ENCODE measurements at regions not wholly inside any gene's neighbourhood (a gene's known extent, or its start where the extent isn't known, plus 50 kb on each side); places are given as distances from the start of the nearest gene placed in this dataset.

DNA sequence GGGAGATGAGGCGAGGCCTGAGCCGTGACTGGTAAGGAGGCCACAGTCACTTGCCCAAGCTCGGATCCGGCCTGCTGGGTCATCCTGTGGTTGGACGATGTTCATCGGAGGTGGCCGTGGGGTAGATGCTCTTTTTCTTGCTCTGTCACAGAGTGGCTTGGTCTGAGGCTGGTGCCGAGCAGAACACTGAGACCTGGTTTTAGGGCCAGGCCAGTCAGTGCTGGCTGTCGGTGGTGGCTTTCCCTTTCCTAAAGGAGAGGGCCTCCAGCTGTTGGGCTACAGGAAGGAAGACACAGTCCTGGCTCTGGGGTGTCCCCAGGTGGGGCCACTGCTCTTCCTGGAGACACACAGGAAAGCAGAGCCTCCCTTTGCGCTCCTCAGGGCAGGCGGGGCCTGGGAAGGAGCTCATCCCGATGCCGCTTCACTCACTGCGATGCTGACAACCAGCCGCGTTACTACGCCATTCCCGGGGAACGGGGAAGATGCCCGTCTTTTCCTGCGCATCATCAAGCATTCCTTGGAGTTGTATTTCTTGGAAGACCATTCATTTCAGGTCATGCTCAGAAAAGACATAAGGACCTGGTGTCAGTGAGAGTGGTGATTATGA, 254.8 kb upstream of the IRX4 start:
- no peak for DNase-seq

DNA sequence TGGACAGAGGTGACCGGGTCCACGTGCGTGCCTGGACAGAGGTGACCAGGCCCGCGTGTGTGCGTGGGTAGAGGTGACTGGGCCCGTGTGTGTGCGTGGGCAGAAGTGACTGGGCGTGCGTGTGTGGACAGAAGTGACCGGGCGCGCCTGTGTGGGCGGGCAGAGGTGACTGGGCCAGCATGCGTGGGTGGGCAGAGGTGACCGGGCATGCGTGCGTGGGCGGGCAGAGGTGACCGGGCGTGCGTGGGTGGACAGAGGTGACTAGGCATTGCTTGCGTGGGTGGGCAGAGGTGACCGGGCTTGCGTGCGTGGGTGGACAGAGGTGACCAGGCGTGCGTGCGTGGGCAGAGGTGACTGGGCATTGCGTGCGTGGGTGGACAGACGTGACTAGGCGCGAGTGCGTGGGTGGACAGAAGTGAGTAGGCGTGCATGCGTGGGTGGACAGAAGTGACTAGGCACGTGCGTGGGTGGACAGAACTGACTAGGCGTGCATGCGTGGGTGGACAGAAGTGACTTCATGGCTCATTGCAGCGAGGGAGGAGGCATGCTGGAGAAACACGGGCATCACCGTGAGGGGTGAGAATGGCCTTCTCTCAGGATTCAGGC, 254.1 kb upstream of the IRX4 start:
- peak; percentile 41 for DNase-seq

DNA sequence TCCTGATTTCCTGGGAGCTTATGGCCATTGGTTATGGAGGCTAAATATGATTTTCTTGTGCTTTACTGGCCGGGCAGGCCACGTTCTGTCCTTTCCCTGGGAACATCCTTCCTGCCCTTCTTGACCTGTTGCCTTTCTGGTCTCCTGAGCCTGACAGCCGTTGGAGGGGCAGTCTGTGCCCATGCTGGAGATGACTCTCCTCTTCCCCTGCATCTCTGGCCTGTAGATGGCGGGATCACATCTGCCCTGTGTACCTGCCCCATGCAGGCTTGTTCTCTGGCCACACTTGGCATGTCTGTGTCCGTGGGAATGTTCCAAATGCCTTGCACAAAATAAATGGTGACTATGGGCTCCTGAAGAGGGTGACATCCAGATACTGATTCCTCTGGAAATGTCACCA, 253.1 kb upstream of the IRX4 start:
- no peak for DNase-seq

DNA sequence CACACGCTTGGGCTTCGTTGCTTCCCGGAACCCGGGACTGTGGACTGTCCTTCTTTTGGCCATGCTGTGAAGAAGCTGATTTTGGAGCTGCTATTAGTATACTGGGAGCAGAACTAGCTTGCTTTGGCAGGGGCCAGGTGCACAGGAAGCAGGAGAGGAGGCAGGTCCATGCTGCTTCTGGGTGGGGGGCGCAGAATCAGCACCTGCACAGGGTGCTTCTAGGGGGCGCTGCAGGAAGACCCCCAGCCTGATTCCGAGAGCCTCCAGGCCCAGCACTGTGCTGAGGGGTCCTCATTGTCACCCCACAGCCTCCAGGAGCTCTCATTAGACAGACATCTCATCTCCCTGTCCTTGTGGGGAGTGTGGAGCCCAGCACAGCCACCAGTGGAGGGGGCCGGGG, 252.6 kb upstream of the IRX4 start:
- no peak for DNase-seq

DNA sequence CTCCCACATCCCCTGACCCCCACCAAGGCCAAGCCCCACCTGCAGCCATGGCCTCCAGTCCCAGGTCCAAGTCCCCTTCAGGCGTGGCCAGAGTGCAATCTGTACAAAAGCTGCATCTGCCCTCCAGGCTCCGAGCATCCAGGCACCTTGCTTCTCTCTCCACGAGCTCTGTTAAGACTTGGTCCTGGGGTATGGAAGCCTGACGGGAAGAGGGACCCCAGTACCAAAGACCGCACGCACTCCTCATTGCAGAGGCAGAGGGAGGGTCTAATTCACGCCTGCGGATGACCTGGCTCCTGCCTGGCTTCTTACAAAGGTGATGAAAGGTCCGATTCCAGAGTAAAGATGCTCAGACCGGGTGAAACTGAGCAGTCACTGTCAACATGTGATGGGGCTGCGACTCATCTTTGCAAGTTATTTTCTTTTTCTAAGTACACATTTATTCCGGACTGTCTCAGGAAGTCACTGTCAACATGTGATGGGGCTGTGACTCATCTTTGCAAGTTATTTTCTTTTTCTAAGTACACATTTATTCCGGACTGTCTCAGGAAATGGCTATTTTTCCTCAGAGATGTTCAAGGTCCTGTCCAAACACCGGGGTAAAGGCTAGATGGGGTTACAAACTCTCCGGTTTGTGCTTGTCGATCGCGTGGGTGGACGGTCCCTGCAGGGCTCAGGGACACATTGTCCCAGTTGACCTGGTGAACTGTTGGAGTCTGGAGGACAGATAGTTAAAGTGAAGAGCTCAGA, 252.0 kb upstream of the IRX4 start:
- no peak for DNase-seq

DNA sequence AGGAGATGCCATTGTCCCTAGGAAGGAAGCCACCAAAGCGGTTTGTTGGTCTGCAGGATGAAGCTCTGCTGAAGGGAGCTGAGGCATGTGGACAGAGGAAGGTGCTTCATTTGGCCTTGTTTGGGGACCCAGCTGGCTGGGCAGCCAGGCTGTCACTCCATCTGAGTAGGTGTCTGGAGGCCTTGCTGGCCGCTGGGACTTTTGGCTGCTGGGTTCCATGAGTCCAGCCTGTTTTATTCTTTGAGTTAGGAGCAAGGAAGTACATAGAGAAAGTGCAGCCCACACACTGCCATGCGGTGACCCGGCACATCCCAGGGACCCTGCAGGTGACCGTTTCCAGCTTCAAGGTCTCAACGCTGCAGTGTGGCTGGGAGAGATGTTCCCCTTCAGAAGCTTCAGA, 251.2 kb upstream of the IRX4 start:
- no peak for DNase-seq

DNA sequence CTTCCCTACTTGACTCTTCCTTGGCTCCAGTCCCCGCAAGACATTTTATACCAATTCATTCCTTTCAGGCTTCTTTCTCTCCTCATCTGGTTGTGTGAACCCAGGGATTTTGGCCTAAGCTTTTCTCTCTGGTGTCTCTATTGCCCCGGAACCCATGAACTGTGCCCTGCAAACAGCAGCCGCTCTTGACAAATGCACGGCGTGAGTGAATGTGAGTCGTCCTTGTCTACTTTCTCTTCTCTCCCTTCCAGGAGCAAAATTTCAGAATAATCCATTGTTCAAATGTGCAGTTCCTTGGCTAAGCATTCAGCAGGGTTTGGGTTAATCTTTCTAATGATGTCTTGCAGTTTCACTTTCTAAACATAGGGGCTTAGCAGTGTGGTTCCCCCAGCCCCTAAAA, 250.4 kb upstream of the IRX4 start:
- no peak for DNase-seq

DNA sequence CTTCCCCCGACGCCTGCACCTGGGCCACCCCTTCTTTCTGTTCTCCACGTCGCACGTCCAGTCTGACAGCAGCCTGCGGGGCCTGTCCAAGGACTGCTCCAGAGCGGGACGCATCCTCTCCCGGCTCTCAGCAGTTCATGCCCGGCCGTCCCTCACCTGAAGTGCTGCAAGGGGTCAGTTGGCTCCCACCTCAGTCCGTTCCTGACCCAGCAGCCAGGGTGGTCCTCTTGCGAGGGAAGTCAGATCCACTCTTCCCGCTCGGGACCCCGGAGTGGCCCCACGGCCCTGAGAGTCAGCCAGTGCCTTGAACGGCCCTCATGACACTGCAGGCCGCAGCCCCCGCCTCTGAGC, 249.7 kb upstream of the IRX4 start:
- no peak for DNase-seq

DNA sequence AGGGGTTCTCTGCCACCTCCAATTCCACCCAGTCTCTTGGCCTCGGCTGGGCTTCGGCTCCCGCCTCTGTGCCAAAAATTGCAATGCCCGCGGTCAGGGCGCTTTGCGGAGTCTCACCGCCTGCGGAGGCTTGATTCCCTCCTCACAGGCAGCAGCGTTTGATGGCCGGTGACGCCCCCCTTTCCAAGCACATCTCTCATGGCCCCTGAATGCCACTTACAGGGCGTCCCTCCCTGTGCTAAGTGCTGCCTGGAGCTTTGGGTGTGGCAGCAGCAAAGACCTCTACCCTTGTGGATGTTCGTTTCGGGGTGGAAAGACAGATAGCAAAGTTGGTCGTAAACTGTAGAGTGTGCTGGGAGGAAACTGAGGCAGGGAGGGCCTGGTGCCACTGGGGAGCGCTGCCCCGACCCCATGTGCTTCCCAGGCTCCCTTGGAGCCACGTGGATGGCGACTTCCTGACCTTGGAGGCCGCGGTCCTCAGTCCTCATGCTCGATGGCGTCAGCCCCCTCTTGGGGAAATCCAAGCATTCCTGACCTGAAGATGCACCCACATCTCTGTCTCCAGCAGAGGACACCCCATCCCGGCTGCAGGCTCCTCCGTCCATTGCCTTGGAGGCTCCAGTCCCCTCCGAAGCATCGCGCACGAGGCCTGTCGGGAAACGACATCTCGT, 249.2 kb upstream of the IRX4 start:
- no peak for DNase-seq

DNA sequence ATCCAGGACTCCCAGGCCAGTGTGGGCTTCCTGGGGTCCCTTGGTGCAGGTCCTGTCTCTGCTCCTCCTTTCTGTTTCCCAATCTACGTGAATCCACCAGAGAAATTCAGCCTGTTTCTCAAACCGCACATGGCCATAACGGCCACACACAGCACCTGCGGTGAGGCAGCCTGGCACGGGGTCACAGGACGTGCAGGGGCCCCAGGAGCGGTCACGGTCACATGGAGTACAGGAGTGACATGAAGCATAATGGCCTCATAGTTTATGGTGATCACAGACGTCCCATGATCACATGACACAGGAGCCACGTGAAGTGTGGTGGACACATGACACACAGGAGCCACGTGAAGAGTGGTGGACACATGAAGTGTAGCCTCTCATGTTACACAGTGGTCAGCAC, 248.5 kb upstream of the IRX4 start:
- DNase-seq = no peak

DNA sequence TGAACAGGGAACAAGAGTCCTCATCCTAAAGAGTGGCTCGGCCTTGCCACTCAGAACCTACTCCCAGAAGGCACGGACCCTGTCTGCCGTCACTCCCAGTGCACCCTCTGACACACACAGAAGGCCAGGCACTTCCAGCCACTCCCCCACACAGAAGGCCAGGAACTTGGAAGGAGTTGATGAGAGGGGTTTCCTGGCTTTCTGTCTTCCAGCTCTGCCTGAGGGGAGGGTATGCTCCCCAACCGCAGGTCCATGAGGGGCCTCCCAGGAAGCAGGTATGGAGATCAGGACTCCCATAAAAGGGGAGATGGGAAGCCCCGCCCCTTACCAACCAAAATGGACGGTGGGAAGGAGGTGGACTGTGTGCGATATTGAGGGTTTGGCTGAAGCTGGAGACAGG, 247.6 kb upstream of the IRX4 start:
- DNase-seq = no peak

DNA sequence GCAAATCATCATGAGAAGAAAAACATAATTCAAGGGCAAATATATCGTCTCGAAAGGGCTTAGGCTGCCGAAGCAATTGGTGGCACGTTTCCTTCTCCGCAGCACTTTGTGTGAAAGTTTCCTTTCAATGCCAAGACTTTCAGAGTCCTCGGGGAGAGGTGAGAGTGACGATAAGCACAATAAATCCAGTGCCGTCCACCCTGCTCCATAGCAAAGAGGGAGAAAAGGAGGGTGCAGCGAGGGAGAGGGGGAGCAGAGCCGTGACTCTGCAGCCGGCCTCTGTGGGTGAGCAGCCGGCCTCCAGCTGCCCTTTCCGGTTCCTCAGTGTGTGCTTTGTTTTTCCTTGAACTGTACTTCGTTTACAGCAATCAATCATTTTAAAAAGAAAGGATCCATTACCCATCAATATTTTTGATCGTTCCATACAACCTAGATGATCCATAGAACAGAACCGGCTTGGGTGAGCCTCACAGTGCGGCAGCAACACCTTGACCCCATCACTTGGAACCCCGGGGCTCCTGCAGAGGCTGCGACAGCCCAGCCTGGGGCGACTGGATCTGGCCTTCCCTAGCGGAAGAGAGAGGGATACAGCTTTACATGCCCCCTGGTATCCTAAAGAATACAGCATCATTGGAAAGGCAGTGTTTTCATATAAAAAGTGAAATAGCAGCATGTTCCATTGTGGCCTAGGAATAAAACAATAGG, 247.0 kb upstream of the IRX4 start:
- no peak for DNase-seq

DNA sequence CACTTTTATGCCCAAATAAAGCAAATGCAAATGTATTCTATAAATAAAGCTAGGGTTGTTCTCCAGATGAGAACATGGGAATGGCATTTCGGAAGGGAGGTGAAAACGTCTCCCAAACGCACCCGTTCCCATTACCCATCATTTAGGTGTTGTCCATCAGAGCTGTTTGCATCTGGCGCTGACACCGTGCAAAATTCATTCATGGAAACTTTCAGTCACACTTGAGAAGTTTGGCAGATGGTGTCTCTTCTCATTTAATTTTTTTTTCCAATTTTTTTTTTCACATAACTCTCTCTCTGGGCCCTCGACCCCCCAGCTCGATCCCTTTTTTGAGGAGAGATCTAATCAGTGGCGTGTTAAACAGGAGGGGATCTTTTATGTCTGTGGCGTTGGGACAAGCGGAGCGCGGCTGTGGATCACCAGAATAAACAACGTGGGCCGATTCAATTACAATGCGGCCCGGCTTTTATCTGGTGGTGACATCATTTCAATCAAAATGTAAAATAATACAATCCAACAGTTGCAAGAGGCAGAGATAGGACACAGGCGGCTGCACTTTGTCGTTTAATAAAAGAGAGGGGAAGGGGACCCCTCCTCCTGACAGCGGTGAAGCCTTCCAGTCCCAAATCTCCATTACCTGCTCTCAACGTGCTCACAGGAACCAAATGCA, 246.1 kb upstream of the IRX4 start:
- DNase-seq = no peak

DNA sequence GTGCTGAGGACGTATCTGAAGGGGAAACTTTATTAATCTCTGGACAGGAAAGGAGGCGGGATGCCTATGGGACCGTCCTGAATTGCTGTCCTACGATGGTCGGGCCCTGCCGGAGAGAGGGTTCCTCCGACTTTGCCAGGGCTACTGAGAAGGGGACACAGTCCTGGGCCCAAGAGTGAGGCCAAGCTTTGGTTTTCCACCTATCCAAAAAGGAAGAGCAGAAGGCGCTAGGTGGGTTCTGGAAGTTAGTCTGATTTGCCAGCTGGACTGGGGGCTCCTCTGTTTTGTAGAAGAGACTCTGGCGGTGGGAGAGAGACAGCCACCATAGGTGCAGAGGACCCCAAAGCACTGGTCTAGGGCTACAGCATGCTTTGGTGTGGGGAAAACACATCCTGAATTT, 243.8 kb upstream of the IRX4 start:
- DNase-seq = no peak

DNA sequence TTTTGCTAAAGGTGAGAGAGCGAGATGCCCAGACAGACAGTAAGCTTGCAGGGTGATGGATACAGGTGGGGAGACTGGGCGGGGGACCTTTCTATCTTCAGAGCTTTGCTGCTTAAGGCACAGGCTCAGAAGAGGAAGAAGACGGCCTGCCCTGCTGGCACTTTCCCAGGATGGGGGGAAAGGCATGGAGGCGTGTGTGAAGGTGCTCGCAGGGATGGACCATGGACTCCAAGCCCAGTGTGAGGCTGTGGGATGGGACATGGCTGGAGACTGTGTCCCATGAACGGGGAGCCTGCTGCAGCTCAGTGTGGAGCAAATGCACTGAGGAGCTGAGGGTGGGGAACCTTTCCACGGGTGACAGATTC, 243.2 kb upstream of the IRX4 start:
- DNase-seq = no peak

DNA sequence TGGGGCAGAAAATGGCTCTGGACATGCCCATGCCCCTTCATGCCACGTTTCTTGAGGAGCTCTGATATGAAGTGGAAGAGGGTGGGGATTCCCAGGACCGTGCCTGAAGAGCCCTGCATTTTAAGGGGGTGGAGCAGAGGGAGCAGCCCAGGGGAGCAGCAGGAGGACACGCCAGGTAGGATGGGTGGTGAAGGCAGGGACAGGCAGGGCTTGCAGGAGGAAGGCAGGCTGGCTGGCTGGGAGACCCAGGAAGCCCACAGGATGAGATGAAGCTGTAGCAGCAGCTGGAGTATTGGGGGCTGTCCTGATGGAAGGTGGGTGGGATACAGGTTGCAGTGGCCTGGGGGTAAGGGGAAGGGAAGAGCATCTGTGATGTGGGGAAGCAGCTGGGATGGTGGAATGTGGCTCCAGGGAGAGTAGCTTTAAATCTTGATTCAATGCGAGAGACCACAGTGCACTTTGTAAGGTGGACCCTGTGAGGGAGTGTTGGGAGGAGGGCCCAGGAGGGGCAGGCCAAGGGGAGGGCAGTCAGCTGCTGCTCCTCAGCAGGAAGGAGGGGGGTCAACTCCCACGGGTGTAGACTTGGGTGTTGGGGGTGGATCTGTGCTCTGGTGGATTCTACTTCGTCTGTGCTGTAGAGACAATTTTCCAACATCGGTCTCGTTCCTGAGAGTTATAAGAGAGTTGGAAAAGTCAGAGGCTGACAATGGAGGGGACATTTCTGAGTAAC, 242.6 kb upstream of the IRX4 start:
- no peak for DNase-seq

DNA sequence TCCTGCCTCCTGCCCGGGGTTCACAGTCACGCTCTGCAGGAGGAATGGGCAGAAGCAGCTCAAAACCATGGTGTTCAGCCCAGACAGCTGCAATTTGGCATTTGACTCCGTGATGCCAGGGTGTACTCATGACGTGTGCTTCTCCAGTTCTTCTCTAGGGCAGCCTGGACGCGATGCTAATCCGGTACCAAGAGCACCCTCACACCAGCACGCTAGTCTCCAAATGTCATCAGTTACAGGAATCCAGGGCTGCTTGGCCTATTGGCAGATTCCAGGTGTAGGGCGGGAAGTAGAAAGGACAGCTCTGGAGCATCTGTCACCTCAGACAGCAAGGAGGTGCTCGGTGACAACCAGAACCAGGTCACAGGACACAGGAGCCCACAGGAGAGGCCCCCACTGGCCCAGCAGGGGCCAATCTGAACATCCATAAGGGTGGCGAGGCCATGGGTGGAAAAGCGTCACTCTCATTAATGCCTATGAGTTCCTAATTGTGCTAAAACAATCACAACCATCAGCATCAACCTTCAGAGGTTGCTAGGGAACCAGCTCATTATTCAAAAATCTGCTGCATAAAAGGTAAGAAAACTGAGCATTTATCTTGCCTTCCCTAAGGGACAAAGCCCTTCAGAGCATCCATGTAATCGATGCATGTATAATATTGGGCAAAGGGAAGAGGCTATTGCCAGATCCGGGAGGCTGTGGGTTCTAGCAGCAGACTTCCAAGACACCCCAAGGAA, 241.9 kb upstream of the IRX4 start:
- DNase-seq = no peak

DNA sequence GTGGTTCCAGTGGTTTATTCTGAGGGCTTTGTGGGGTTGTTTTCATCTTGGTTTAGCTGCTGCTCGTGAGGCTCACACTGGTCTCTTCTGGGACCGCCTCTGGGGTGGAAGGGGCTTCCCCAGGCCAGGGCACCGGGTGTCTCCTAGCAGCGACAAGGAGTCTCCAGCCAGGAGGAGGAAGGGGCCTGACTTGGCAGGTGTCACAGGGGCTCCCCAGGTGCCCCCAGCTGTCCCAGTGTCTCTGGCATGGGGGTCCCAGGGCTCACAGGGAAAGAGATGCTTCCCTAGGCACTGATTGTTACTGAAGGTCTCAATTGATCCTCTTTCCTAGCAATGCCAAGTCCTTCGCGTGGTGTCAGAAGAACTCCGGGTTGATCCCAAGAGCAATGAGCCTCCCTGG, 241.1 kb upstream of the IRX4 start:
- DNase-seq = no peak

DNA sequence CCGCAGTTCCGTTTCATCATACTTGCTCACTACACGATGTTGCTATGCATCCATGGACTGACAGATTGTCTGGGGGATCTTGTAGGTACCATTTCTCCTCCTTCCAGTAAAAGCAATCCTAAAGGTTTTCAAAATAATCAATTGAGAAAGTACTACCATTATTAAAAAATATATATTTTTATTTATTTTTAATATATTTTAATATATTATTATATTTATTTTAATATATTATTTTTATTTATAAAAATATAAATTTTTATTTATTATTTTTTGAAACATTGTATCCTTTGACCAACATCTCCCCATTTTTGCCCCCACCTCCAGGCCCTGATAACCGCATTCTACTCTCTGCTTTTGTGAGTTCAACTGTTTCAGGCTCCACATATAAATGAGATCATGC, 237.6 kb upstream of the IRX4 start:
- DNase-seq = no peak

DNA sequence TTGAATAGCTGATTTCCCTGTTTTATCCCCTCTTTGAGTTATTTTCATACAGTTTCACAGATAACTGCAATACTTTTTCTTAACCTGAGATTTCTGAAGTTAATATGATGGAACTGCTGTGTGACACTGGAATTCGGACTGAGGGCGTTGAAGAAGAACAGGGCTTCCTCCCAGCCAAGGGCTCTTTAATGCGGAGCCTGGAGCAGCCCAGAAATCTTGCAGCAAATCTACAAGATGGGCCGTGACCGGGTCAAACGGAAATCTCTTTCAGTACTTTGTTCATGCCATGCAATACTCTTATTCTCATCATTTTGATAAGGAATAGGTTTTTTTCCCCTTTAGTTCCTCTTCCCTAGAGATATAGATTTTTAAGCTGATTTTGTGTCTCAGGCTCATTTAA, 236.8 kb upstream of the IRX4 start:
- no peak for DNase-seq

DNA sequence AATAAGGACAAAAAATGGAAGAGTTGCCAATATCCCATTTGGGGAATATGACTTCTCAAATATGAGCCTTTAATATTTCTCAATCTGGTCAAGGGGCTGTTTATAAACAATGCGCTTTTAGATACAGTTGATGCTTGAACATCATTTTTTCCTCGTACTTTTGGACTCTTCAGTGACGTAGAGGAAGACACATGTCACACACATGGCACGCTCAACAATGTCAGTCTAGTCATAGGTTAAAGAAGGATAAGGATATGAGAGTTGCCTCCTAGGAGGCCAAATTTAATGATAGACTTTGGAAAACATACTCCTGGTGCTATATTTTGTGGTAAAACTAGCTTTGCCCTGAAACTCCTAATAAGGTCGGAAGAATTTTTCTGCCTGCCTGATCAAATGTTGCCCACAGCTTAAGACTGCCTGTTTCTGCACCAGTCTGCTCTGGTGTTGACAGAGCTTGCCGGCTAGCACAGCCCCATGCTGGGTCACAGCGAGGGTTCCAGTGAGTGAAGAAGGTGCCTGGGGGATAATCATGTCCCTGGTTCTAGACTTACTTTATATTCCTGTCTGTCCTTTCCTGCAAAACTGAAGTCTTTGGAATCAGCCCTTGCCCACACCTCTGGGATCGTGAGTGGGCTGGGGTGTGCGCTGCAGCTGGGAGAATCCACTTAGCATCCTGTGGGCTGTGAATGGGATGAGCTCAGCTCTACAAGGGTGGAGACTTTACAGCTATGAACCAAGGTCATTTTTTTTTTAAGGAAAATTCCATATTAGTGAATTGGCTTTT, 230.8 kb upstream of the IRX4 start:
- no peak for DNase-seq

All from activated T-cell treated with anti-CD3 and anti-CD28 coated beads for 4 hours (primary cell).